H1 (cell line): ENCODE measurements at regions not wholly inside any gene's neighbourhood (a gene's known extent, or its start where the extent isn't known, plus 50 kb on each side); places are given as distances from the start of the nearest gene placed in this dataset.

Experiments
- CTCF ChIA-PET: fragments of 300-600 bp; sonication (Branson Sonifier 250); formaldehyde crosslinking; loops from one replicate; lab custom pipeline; 2021; ENCODE audit not compliant: partially characterized antibody; lab: Charles Lee
- POLR2A ChIA-PET: fragments of 300-600 bp; sonication (Branson Sonifier 250); formaldehyde crosslinking; loops from one replicate; lab custom pipeline; 2021; ENCODE audit warnings: inconsistent platforms; ENCODE audit not compliant: partially characterized antibody; lab: Charles Lee
- DNase-seq, 2 experiments: peaks; one replicate each; pipeline versions ENCODE4 v3.0.0 to v3.0.0-alpha.2; 2010 to 2022; ENCODE audit warnings: low spot score in 2 of 2, low read depth in 1 of 2, mixed read lengths in 1 of 2
- FAIRE-seq: peaks from 2 replicates; lab custom pipeline; 2011; peaks lifted over from hg19 to GRCh38; lab: Jason Lieb, UNC
- H2AFZ ChIP-seq: 2 replicates; pipeline ENCODE4 v1.8.1; 2012; ENCODE audit warnings: low read length, inconsistent platforms
- H2AK5ac ChIP-seq: 2 replicates; pipeline ENCODE4 v1.6.1; 2013; ENCODE audit warnings: low read depth, low read length
- H2BK120ac ChIP-seq: replicated peaks from 2 replicates; pipeline ENCODE3; 2013; ENCODE audit warnings: low read depth, low read length, inconsistent platforms
- H2BK12ac ChIP-seq: 2 replicates; pipeline ENCODE4 v1.6.1; 2013; ENCODE audit warnings: low read depth, low read length
- H2BK15ac ChIP-seq: 2 replicates; pipeline ENCODE4 v1.6.1; 2013; ENCODE audit warnings: low read length
- H2BK20ac ChIP-seq: 2 replicates; pipeline ENCODE4 v1.6.1; 2013; ENCODE audit warnings: low read length
- H2BK5ac ChIP-seq: 2 replicates; pipeline ENCODE4 v1.6.1; 2013; ENCODE audit warnings: low read depth, low read length
- H3K14ac ChIP-seq: 2 replicates; pipeline ENCODE4 v1.6.1; 2013; ENCODE audit warnings: inconsistent platforms; ENCODE audit not compliant: insufficient read length
- H3K18ac ChIP-seq: 2 replicates; pipeline ENCODE4 v1.6.1; 2013; ENCODE audit warnings: low read length; ENCODE audit errors: extremely low read depth
- H3K23ac ChIP-seq: 2 replicates; pipeline ENCODE4 v1.6.1; 2013; ENCODE audit warnings: inconsistent platforms; ENCODE audit not compliant: insufficient read length
- H3K23me2 ChIP-seq: 2 replicates; pipeline ENCODE4 v1.6.1; 2013; ENCODE audit warnings: low read depth, low read length
- H3K27ac ChIP-seq: 2 replicates; pipeline ENCODE4 v1.6.1; 2011; ENCODE audit warnings: low read depth, low read length, inconsistent platforms
- H3K27me3 ChIP-seq, 4 experiments: replicated peaks in 1 of 4; 1 replicate in 1 of 4; 2 replicates in 3 of 4; pipeline versions ENCODE4 v1.6.1 to v1.8.1; 2011 to 2013; ENCODE audit warnings: low read length in 3 of 4, mild to moderate bottlenecking in 3 of 4, inconsistent platforms in 2 of 4, mixed read lengths in 2 of 4, moderate library complexity in 1 of 4; ENCODE audit not compliant: control insufficient read depth in 3 of 4, insufficient read depth in 3 of 4; ENCODE audit errors: extremely low read depth in 1 of 4
- H3K36me3 ChIP-seq, 4 experiments: 2 replicates each; pipeline versions ENCODE4 v1.6.1 to v1.8.1; 2011 to 2013; ENCODE audit warnings: mild to moderate bottlenecking in 4 of 4, low read length in 3 of 4, moderate library complexity in 2 of 4, control low read depth in 1 of 4, inconsistent platforms in 1 of 4; ENCODE audit not compliant: insufficient read depth in 4 of 4, control insufficient read depth in 2 of 4
- H3K4ac ChIP-seq: replicated peaks from 2 replicates; pipeline ENCODE3; 2013; ENCODE audit warnings: low read length, low read depth, mixed read lengths, inconsistent platforms; ENCODE audit not compliant: insufficient read length
- H3K4me1 ChIP-seq, 4 experiments: replicated peaks in 1 of 4; 1 replicate in 1 of 4; 2 replicates in 3 of 4; pipeline versions ENCODE4 v1.6.1 to v1.8.1; 2011 to 2013; ENCODE audit warnings: low read length in 3 of 4, inconsistent platforms in 2 of 4, mixed read lengths in 1 of 4; ENCODE audit not compliant: insufficient read depth in 4 of 4, control insufficient read depth in 3 of 4
- H3K4me2 ChIP-seq, 2 experiments: 2 replicates each; pipeline versions ENCODE4 v1.6.1 to v1.8.1; 2011 to 2013; ENCODE audit warnings: low read depth in 2 of 2, low read length in 2 of 2, control low read depth in 1 of 2, inconsistent platforms in 1 of 2, mild to moderate bottlenecking in 1 of 2; ENCODE audit not compliant: insufficient read depth in 1 of 2
- H3K4me3 ChIP-seq, 4 experiments: fragments of 200-600, 300-600 bp in 1 of 4; sonication (generic), shearing (Covaris generic), sonication (Bioruptor Twin) in 1 of 4; 2 replicates each; pipeline versions ENCODE4 v1.5.1 to v1.8.1; 2011 to 2016; ENCODE audit warnings: low read length in 4 of 4, low read depth in 3 of 4, control low read depth in 2 of 4, inconsistent platforms in 2 of 4, mild to moderate bottlenecking in 2 of 4, mixed read lengths in 1 of 4, moderate library complexity in 1 of 4; ENCODE audit not compliant: insufficient read depth in 2 of 4; ENCODE audit errors: extremely low read depth in 1 of 4
- H3K56ac ChIP-seq: replicated peaks from 2 replicates; pipeline ENCODE3; 2013; ENCODE audit warnings: low read depth, mild to moderate bottlenecking, mixed read lengths, low read length, inconsistent platforms; ENCODE audit not compliant: insufficient read length
- H3K79me1 ChIP-seq: 2 replicates; pipeline ENCODE4 v1.6.1; 2013; ENCODE audit warnings: low read depth, low read length, control low read depth
- H3K79me2 ChIP-seq, 2 experiments: 2 replicates each; pipeline versions ENCODE4 v1.6.1 to v1.8.1; 2012 to 2013; ENCODE audit warnings: low read length in 2 of 2, mild to moderate bottlenecking in 2 of 2, inconsistent platforms in 1 of 2; ENCODE audit not compliant: insufficient read depth in 2 of 2, control insufficient read depth in 1 of 2
- H3K9ac ChIP-seq, 4 experiments: replicated peaks in 1 of 4; 1 replicate in 1 of 4; 2 replicates in 3 of 4; pipeline versions ENCODE4 v1.6.1 to v1.8.1; 2011 to 2013; ENCODE audit warnings: low read depth in 3 of 4, low read length in 3 of 4, control low read depth in 2 of 4, mild to moderate bottlenecking in 2 of 4, moderate library complexity in 2 of 4, inconsistent platforms in 1 of 4; ENCODE audit errors: extremely low read depth in 1 of 4
- H3K9me3 ChIP-seq, 2 experiments: 2 replicates each; pipeline versions ENCODE4 v1.6.1 to v1.8.1; 2012 to 2013; ENCODE audit warnings: mild to moderate bottlenecking in 2 of 2, moderate library complexity in 2 of 2, control low read depth in 1 of 2, inconsistent platforms in 1 of 2, low read depth in 1 of 2, low read length in 1 of 2, mixed read lengths in 1 of 2; ENCODE audit not compliant: insufficient read depth in 2 of 2
- H4K20me1 ChIP-seq, 2 experiments: replicated peaks in 1 of 2; 2 replicates each; pipeline versions ENCODE3 to v1.8.1; 2011 to 2013; ENCODE audit warnings: inconsistent platforms in 2 of 2, low read length in 2 of 2, mild to moderate bottlenecking in 1 of 2; ENCODE audit not compliant: insufficient read depth in 2 of 2, control insufficient read depth in 1 of 2
- H4K5ac ChIP-seq: 2 replicates; pipeline ENCODE4 v1.6.1; 2013; ENCODE audit warnings: low read length, low read depth, mixed read lengths, inconsistent platforms; ENCODE audit not compliant: insufficient read length
- H4K8ac ChIP-seq: 2 replicates; pipeline ENCODE4 v1.8.0; 2013; ENCODE audit warnings: mild to moderate bottlenecking, moderate library complexity, low read length, inconsistent platforms; ENCODE audit not compliant: insufficient read depth; ENCODE audit errors: extremely low read depth
- H4K91ac ChIP-seq: replicated peaks from 2 replicates; pipeline ENCODE3; 2013; ENCODE audit warnings: low read length, mixed read lengths, inconsistent platforms; ENCODE audit not compliant: insufficient read length
- WGBS, 2 experiments: shearing (Covaris generic) in 1 of 2; methylation state at CpG; one replicate each; pipeline versions ENCODE4 v1.1.6 to v1.1.7; 2013 to 2015; ENCODE audit warnings: low lambda C conversion rate in 2 of 2, mixed read lengths in 2 of 2, inconsistent platforms in 1 of 2, low coverage in 1 of 2, missing lambda C conversion rate in 1 of 2; ENCODE audit not compliant: insufficient replicate concordance in 2 of 2, insufficient coverage in 1 of 2, insufficient read length in 1 of 2; ENCODE audit errors: extremely low coverage in 1 of 2, missing lambda C conversion rate in 1 of 2; 5-methylcytosine and 5-hydroxymethylcytosine counted together

DNA sequence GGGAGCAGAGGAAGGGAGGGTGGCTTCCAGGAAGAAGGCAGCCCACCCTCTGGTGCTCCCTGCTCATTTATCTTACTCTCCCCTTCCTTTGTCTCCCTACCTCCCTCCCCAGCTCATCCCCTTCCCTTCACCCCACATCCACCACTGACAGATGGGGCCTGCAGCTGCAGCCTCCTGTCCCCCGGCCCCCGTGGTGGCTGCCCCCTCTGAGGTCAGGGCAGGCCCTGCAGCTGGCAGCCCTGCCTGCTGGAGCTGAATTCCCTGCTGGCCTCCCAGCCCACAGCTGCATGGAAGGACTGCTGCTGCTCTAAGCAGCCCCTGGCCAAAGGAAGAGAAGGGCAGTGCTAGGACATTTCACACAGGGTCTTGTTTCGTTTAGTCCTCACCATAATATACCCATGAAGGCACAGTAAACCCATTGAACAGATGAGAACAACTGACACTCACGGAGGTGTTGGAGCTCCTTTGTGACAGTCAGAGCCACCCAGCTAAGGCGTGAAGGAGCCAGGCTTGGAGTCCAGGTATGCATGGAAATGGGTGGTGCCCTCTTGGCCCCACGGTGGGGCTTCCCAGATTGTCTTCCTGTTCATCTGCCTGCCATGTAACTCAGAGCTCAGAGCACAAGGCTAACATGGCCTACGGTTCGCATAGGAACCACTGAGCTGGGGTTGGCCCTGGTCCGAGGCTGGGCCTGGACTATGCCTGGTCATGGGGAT, 121.7 kb upstream of the PRR20G start:
- peaks cover 0 to 14% (median 2%) of the 10 kb centered on the region in 4 experiments; a peak in 4 of 7 replicates for H3K4me1 ChIP-seq
- H3K36me3 ChIP-seq, result no peaks in the 10 kb centered on the region
- H3K79me2 ChIP-seq, result no peaks in the 10 kb centered on the region
- no peak overlapping the region for H3K9ac ChIP-seq
- H3K14ac ChIP-seq, result no peak overlapping the region
- no peaks in the 10 kb centered on the region for H3K9me3 ChIP-seq
- H3K18ac ChIP-seq, result no peak overlapping the region
- DNase-seq (peak in 1 of 2 experiments; percentile 28), FAIRE-seq (no peak)
- ChIA-PET CTCF (interaction anchor here (1.0 to 2.8 kb wide), 8 partner anchors 10 to 144 kb away, joined by 3 to 12 read pairs (median 4); no protein-coding TSS in a partner anchor), POLR2A (no interaction called here)
- H3K56ac ChIP-seq, result no peak overlapping the region
- H3K4me2 ChIP-seq, result no peak overlapping the region
- H3K4me3 ChIP-seq, result no peak overlapping the region
- H4K5ac ChIP-seq, result no peak overlapping the region
- no peaks in the 10 kb centered on the region for H4K20me1 ChIP-seq
- 86% methylated on average over 9 of the region's 9 CpGs; no CpG with 5 or more reads in 1 of the 2 experiments for WGBS, 2 experiments
- no peak overlapping the region for H2AFZ ChIP-seq
- H3K23me2 ChIP-seq, result no peaks in the 10 kb centered on the region
- no peak overlapping the region for H4K91ac ChIP-seq
- no peak overlapping the region for H3K23ac ChIP-seq
- H3K4ac ChIP-seq, result no peak overlapping the region
- H3K27me3 ChIP-seq, result no peaks in the 10 kb centered on the region; a peak in 1 of 7 replicates
- no peak overlapping the region for H2BK120ac ChIP-seq
- H2BK12ac ChIP-seq, result no peak overlapping the region
- H3K79me1 ChIP-seq, result no peaks in the 10 kb centered on the region
- H2AK5ac ChIP-seq, result no peak overlapping the region
- H4K8ac ChIP-seq, result no peak overlapping the region
- peak overlapping the region; percentile 9; the same call in 1 of the 2 replicates for H2BK5ac ChIP-seq
- 0 out of 2 replicates have a peak overlapping the region, but pooled peaks have one; percentile 40 for H2BK15ac ChIP-seq
- H3K27ac ChIP-seq, result no peak overlapping the region
- 0 out of 2 replicates have a peak overlapping the region, but pooled peaks have one; percentile 82 for H2BK20ac ChIP-seq
